ENCODE measurements at regions not wholly inside any gene's neighbourhood (a gene's known extent, or its start where the extent isn't known, plus 50 kb on each side); places are given as distances from the start of the nearest gene placed in this dataset.

DNA sequence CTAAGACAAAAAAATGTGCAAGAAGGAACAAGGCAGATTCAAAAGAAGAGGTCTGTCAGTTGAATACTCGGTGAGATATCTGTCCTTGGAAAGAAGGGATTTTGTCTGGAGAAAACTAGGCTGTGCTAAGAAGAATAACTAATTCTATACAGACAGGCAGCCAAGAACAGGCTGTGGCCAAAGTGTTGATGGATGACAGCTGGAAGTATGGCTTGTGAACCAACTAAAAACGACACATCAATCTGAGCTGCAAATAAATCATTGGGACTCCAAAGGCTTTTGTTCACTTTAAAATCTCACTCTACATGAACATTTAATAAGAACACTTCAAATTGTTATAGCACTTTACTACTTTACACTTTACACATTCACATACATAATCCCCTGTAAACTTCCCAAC, 70.5 kb upstream of the IGSF1 start (continued):
- TF ChIP-seq ZNF626 (tag by site-specific recombination; IDR thresholded peaks at IDR 0.05) (no peak), KLF7 (tag by site-specific recombination; IDR thresholded peaks at IDR 0.05; ENCODE audit: borderline replicate concordance) (no peak), KLF17 (tag by site-specific recombination; IDR thresholded peaks at IDR 0.05) (no peak), ZNF510 (tag by site-specific recombination; IDR thresholded peaks at IDR 0.05; ENCODE audit: insufficient replicate concordance) (no peak), ATF2 (tag by site-specific recombination; IDR thresholded peaks at IDR 0.05; ENCODE audit: low read depth) (no peak), ZNF513 (tag by site-specific recombination; IDR thresholded peaks at IDR 0.05) (no peak), ZNF324 (tag by site-specific recombination; IDR thresholded peaks at IDR 0.05) (no peak), KLF9 (tag by site-specific recombination; IDR thresholded peaks at IDR 0.05; ENCODE audit: low read depth) (no peak), ZNF140 (tag by site-specific recombination; IDR thresholded peaks at IDR 0.05) (no peak)

DNA sequence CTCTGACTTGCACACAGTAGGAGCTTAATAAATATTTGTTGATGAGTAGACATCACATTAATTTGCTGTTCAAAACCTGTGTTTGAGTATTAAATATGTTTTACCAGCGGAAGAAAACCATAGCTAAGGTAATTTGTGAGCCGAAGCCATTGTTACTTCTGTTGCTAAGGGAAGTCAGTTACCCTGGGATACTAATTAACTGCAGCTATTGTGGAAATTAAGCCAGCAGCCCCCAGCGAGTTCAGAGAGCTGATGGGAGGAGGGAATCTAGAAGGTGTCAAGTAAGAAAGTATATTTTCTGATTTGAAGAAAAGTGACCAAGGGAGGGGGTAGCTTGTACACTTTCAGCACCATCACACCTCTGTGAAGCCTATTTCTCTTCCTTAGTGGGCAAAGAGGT, 76.7 kb upstream of the IGSF1 start:
- TF ChIP-seq MEIS1 (CRISPR knock-in tag; IDR thresholded peaks at IDR 0.05; ENCODE audit: borderline replicate concordance): no peak
- TF ChIP-seq, protein P1, sequence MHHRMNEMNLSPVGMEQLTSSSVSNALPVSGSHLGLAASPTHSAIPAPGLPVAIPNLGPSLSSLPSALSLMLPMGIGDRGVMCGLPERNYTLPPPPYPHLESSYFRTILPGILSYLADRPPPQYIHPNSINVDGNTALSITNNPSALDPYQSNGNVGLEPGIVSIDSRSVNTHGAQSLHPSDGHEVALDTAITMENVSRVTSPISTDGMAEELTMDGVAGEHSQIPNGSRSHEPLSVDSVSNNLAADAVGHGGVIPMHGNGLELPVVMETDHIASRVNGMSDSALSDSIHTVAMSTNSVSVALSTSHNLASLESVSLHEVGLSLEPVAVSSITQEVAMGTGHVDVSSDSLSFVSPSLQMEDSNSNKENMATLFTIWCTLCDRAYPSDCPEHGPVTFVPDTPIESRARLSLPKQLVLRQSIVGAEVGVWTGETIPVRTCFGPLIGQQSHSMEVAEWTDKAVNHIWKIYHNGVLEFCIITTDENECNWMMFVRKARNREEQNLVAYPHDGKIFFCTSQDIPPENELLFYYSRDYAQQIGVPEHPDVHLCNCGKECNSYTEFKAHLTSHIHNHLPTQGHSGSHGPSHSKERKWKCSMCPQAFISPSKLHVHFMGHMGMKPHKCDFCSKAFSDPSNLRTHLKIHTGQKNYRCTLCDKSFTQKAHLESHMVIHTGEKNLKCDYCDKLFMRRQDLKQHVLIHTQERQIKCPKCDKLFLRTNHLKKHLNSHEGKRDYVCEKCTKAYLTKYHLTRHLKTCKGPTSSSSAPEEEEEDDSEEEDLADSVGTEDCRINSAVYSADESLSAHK (tag by site-specific recombination; IDR thresholded peaks at IDR 0.05): no peak
- TF ChIP-seq ZNF560 (tag by site-specific recombination; IDR thresholded peaks at IDR 0.05; ENCODE audit: borderline replicate concordance): no peak
- TF ChIP-seq ZNF221 (tag by site-specific recombination; IDR thresholded peaks at IDR 0.05; ENCODE audit: borderline replicate concordance): no peak
- TF ChIP-seq ELK4 (IDR thresholded peaks at IDR 0.05; ENCODE audit: borderline replicate concordance, low read depth, low read length): no peak
- TF ChIP-seq PRDM1 (tag by site-specific recombination; IDR thresholded peaks at IDR 0.05): no peak
- TF ChIP-seq ZNF658 (tag by site-specific recombination; IDR thresholded peaks at IDR 0.05): no peak
- TF ChIP-seq ZNF645 (tag by site-specific recombination; IDR thresholded peaks at IDR 0.05): no peak
- TF ChIP-seq ZNF776 (tag by site-specific recombination; IDR thresholded peaks at IDR 0.05; ENCODE audit: borderline replicate concordance): no peak
- no peak for TF ChIP-seq ZNF677 (tag by site-specific recombination; IDR thresholded peaks at IDR 0.05)
- TF ChIP-seq, protein P2, sequence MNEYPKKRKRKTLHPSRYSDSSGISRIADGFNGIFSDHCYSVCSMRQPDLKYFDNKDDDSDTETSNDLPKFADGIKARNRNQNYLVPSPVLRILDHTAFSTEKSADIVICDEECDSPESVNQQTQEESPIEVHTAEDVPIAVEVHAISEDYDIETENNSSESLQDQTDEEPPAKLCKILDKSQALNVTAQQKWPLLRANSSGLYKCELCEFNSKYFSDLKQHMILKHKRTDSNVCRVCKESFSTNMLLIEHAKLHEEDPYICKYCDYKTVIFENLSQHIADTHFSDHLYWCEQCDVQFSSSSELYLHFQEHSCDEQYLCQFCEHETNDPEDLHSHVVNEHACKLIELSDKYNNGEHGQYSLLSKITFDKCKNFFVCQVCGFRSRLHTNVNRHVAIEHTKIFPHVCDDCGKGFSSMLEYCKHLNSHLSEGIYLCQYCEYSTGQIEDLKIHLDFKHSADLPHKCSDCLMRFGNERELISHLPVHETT (tag by site-specific recombination; IDR thresholded peaks at IDR 0.05): no peak
- no peak for TF ChIP-seq ZNF175 (tag by site-specific recombination; IDR thresholded peaks at IDR 0.05)
- H3K27ac ChIP-seq (ENCODE audit: extremely low read depth, low read depth, low read length): no peak overlapping the region
- ChIA-PET CTCF (interaction anchor here (0.5 to 1.3 kb wide), 7 partner anchors 59 to 933 kb away, joined by 3 to 6 read pairs (median 3); no protein-coding TSS in a partner anchor), POLR2A (no interaction called here)
- H3K36me3 ChIP-seq (ENCODE audit: control insufficient read depth in 2 of 2, insufficient read depth in 1 of 2, low read length in 2 of 2): no peaks in the 10 kb centered on the region
- no peak overlapping the region for H3K4me3 ChIP-seq (ENCODE audit: low read depth, low read length)
- no peaks in the 10 kb centered on the region for H3K4me1 ChIP-seq (ENCODE audit: control insufficient read depth, insufficient read depth, low read length)
- no peaks in the 10 kb centered on the region for H3K9me3 ChIP-seq (ENCODE audit: control insufficient read depth, insufficient read depth, low read depth, low read length)
